C4-2B (cell line): ENCODE measurements at regions not wholly inside any gene's neighbourhood (a gene's known extent, or its start where the extent isn't known, plus 50 kb on each side); places are given as distances from the start of the nearest gene placed in this dataset.

ENCODE experiments used
- ZFX ChIP-seq: fragments of 450-650 bp; IDR thresholded peaks from 2 replicates; pipeline ENCODE4 v1.6.1; 2017
- TF ChIP-seq, protein P1 (sequence below): fragments of 450-650 bp; conservative IDR thresholded peaks from 2 replicates; pipeline ENCODE4 v1.5.1; 2017; ENCODE audit warnings: mild to moderate bottlenecking

DNA sequence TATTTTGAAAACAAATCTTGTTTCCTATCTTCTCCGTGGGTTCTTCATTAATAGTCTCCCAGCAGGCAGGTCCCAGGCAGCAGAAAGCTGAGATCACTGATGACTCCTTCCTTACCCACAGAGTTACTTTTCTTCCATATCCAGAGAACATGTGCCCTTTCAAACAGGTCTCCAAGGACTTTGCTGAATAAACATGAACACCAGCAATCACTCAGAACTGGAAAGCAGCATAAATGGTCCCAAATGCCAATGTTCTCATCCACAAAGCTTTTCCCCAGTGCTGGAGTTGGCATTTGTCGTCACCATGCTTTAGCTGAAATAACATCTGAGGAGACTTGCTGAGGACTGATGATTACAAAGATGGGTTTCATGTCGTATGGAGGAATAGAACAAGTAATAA lies 134.0 kb downstream of the YIPF5 start:
- TF ChIP-seq, protein P1, sequence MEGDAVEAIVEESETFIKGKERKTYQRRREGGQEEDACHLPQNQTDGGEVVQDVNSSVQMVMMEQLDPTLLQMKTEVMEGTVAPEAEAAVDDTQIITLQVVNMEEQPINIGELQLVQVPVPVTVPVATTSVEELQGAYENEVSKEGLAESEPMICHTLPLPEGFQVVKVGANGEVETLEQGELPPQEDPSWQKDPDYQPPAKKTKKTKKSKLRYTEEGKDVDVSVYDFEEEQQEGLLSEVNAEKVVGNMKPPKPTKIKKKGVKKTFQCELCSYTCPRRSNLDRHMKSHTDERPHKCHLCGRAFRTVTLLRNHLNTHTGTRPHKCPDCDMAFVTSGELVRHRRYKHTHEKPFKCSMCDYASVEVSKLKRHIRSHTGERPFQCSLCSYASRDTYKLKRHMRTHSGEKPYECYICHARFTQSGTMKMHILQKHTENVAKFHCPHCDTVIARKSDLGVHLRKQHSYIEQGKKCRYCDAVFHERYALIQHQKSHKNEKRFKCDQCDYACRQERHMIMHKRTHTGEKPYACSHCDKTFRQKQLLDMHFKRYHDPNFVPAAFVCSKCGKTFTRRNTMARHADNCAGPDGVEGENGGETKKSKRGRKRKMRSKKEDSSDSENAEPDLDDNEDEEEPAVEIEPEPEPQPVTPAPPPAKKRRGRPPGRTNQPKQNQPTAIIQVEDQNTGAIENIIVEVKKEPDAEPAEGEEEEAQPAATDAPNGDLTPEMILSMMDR, result no peak
- no peak for TF ChIP-seq ZFX
